ENCODE measurements at regions not wholly inside any gene's neighbourhood (a gene's known extent, or its start where the extent isn't known, plus 50 kb on each side); places are given as distances from the start of the nearest gene placed in this dataset.

DNA sequence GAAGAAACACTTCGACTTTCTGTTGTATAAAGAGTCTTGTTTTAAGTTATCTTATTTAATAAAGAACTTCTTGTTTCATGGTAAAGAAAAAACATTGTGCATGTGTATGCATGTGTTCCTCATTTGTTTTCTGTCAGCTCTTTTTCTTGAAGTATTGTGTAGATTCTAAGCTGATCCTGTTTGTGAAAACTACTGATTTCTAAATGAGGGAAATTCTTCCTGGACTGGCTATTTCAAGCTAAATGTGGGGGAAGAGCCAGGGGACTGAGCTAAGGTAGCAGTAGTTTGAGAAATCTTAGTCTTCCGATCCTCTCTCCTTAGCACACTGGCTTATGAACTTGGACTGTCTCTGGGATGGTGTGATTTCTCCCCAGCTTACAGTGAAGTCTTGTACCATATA lies 56.4 kb upstream of the RBMS1 start:
- POLR2A ChIA-PET (ENCODE audit: low non-redundant PET) = no interaction called here
- peaks cover 8% of the 10 kb centered on the region for H3K9me3 ChIP-seq (ENCODE audit: low read depth, low read length, poor library complexity, severe bottlenecking)

DNA sequence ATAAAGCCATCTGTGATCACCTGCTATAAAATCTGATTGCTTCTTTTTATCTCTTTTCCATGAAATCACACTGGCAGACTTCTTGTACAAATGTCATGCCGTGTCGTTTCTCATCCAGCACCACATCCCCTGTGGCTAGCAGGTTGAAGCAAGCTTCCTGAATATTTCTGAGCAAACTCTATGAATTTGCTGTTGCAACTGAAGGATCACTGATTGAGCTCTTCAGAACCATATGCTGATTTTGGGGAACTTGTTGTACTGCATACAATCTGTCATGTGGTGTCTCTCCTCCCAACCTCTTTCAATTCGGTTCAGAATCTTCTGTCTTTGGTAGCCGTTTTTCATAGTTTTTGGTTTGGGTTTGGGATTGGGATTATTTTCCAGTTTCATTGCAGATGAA lies 57.7 kb upstream of the RBMS1 start:
- Histone ChIP-seq H3K4me1 (ENCODE audit: insufficient read depth, low read length, poor library complexity, severe bottlenecking) (no peaks in the 10 kb centered on the region), H3K9me3 (ENCODE audit: low read depth, low read length, poor library complexity, severe bottlenecking) (peaks cover 8% of the 10 kb centered on the region), H3K27me3 (replicated peaks; ENCODE audit: insufficient read depth, low read depth, low read length, poor library complexity) (no peaks in the 10 kb centered on the region), H3K27ac (ENCODE audit: low read depth, low read length, poor library complexity, severe bottlenecking) (no peak overlapping the region), H3K36me3 (ENCODE audit: insufficient read depth, low read length, poor library complexity, severe bottlenecking) (no peaks in the 10 kb centered on the region), H3K4me3 (ENCODE audit: low read depth, low read length, poor library complexity, severe bottlenecking) (no peak overlapping the region)
- DNase-seq (ENCODE audit: low spot score) = no peak
- no peak for TF ChIP-seq EZH2 (IDR thresholded peaks at IDR 0.05; ENCODE audit: borderline replicate concordance, low read depth, low read length, poor library complexity, severe bottlenecking)
- TF ChIP-seq, protein P1, sequence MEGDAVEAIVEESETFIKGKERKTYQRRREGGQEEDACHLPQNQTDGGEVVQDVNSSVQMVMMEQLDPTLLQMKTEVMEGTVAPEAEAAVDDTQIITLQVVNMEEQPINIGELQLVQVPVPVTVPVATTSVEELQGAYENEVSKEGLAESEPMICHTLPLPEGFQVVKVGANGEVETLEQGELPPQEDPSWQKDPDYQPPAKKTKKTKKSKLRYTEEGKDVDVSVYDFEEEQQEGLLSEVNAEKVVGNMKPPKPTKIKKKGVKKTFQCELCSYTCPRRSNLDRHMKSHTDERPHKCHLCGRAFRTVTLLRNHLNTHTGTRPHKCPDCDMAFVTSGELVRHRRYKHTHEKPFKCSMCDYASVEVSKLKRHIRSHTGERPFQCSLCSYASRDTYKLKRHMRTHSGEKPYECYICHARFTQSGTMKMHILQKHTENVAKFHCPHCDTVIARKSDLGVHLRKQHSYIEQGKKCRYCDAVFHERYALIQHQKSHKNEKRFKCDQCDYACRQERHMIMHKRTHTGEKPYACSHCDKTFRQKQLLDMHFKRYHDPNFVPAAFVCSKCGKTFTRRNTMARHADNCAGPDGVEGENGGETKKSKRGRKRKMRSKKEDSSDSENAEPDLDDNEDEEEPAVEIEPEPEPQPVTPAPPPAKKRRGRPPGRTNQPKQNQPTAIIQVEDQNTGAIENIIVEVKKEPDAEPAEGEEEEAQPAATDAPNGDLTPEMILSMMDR (conservative IDR thresholded peaks at IDR 0.05; ENCODE audit: low read depth, low read length) = no peak
- intact Hi-C loops (cut with micrococcal nuclease; ENCODE audit: unreplicated experiment) = no loop called here
- BruUV-seq (replicated peaks) = no TSS peak
- ChIA-PET POLR2A (ENCODE audit: low non-redundant PET) (no interaction called here), CTCF (no interaction called here)

More for the DNA sequence above, 56.4 kb upstream of the RBMS1 start:
- DNase-seq (ENCODE audit: low spot score) = no peak
- intact Hi-C loops (cut with micrococcal nuclease; ENCODE audit: unreplicated experiment) = no loop called here
- H3K27ac ChIP-seq (ENCODE audit: low read depth, low read length, poor library complexity, severe bottlenecking) = no peak overlapping the region
- no TSS peak for BruUV-seq (replicated peaks)
- no peaks in the 10 kb centered on the region for H3K36me3 ChIP-seq (ENCODE audit: insufficient read depth, low read length, poor library complexity, severe bottlenecking)
- H3K4me3 ChIP-seq (ENCODE audit: low read depth, low read length, poor library complexity, severe bottlenecking) = no peak overlapping the region
- CTCF ChIA-PET = interaction anchor here (0.6 kb wide), 1 partner anchor 500 kb away, joined by 3 read pairs; no protein-coding TSS in a partner anchor
- H3K4me1 ChIP-seq (ENCODE audit: insufficient read depth, low read length, poor library complexity, severe bottlenecking) = no peaks in the 10 kb centered on the region
- TF ChIP-seq, protein P1 (conservative IDR thresholded peaks at IDR 0.05; ENCODE audit: low read depth, low read length) = no peak
- no peak for TF ChIP-seq EZH2 (IDR thresholded peaks at IDR 0.05; ENCODE audit: borderline replicate concordance, low read depth, low read length, poor library complexity, severe bottlenecking)
- no peaks in the 10 kb centered on the region for H3K27me3 ChIP-seq (replicated peaks; ENCODE audit: insufficient read depth, low read depth, low read length, poor library complexity)

DNA sequence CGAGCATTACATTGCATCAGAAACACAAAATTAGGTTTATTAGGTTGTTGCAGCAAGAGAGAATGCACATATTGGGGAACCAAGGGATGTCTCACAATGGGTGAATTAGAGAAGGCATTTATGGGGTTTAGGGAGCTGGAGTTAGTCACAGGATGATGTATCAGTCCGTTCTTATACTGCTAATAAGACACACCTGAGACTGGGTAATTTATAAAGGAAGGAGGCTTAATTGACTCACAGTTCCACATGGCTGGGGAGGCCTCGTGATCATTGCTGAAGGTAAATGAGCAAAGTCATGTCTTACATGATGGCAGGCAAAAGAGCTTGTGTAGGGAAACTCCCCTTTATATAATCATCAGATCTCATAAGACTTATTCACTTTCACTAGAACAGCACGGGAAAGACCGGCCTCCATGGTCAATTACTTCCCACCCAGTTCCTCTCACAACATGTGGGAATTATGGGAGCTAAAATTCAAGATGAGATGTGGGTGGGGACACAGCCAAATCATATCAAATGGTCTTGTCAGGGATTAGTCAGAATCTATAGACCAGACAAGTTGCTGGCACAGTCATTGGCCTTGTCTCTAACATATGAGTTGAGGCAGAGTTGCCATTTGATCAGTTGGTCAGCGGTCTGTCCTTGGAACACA lies 61.9 kb upstream of the RBMS1 start:
- CTCF ChIA-PET = no interaction called here
- POLR2A ChIA-PET (ENCODE audit: low non-redundant PET) = no interaction called here

More for the DNA sequence above, 61.9 kb upstream of the RBMS1 start:
- Histone ChIP-seq H3K27ac (ENCODE audit: low read depth, low read length, poor library complexity, severe bottlenecking) (no peak overlapping the region), H3K9me3 (ENCODE audit: low read depth, low read length, poor library complexity, severe bottlenecking) (no peaks in the 10 kb centered on the region), H3K4me1 (ENCODE audit: insufficient read depth, low read length, poor library complexity, severe bottlenecking) (no peaks in the 10 kb centered on the region), H3K27me3 (replicated peaks; ENCODE audit: insufficient read depth, low read depth, low read length, poor library complexity) (no peaks in the 10 kb centered on the region), H3K4me3 (ENCODE audit: low read depth, low read length, poor library complexity, severe bottlenecking) (no peak overlapping the region), H3K36me3 (ENCODE audit: insufficient read depth, low read length, poor library complexity, severe bottlenecking) (no peaks in the 10 kb centered on the region)
- no peak for DNase-seq (ENCODE audit: low spot score)
- BruUV-seq (replicated peaks) = no TSS peak
- no peak for TF ChIP-seq EZH2 (IDR thresholded peaks at IDR 0.05; ENCODE audit: borderline replicate concordance, low read depth, low read length, poor library complexity, severe bottlenecking)
- TF ChIP-seq, protein P1 (conservative IDR thresholded peaks at IDR 0.05; ENCODE audit: low read depth, low read length) = no peak
- intact Hi-C loops (cut with micrococcal nuclease; ENCODE audit: unreplicated experiment) = no loop called here
